Endodermal cell (in vitro differentiated cells): ENCODE measurements at regions not wholly inside any gene's neighbourhood (a gene's known extent, or its start where the extent isn't known, plus 50 kb on each side); places are given as distances from the start of the nearest gene placed in this dataset.
A peak's percentile ranks its signal among the peaks of the same experiment; 100 is the strongest.

Experiments
- DNase-seq: peaks from one replicate; pipeline ENCODE4 v3.0.0-alpha.2; 2017
- H3K27ac ChIP-seq: 2 replicates; pipeline ENCODE4 v1.5.1; 2013; ENCODE audit warnings: mild to moderate bottlenecking, low read depth, low read length, moderate library complexity
- H3K27me3 ChIP-seq: 2 replicates; pipeline ENCODE4 v1.6.1; 2013; ENCODE audit warnings: mild to moderate bottlenecking, low read length, moderate library complexity; ENCODE audit not compliant: insufficient read depth, control insufficient read depth, poor library complexity, severe bottlenecking
- H3K36me3 ChIP-seq: 2 replicates; pipeline ENCODE4 v1.7.0; 2013; ENCODE audit warnings: mild to moderate bottlenecking, low read length, moderate library complexity; ENCODE audit not compliant: control insufficient read depth, insufficient read depth
- H3K4me1 ChIP-seq: one replicate; pipeline ENCODE4 v1.7.0; 2013; ENCODE audit warnings: low read length; ENCODE audit not compliant: control insufficient read depth, insufficient read depth
- H3K4me3 ChIP-seq: 2 replicates; pipeline ENCODE4 v1.5.1; 2013; ENCODE audit warnings: mild to moderate bottlenecking, low read length, moderate library complexity
- H3K9ac ChIP-seq: 2 replicates; pipeline ENCODE4 v1.6.1; 2013; ENCODE audit warnings: mild to moderate bottlenecking, low read length, moderate library complexity; ENCODE audit not compliant: poor library complexity, severe bottlenecking; ENCODE audit errors: extremely low read depth
- H3K9me3 ChIP-seq: 2 replicates; pipeline ENCODE4 v1.6.1; 2013; ENCODE audit warnings: mild to moderate bottlenecking, low read length, moderate library complexity; ENCODE audit not compliant: control insufficient read depth
- H3K27ac Mint-ChIP-seq: 2 replicates; pipeline ENCODE4 v1.8.0; 2020; ENCODE audit warnings: mixed read lengths
- H3K27me3 Mint-ChIP-seq: 2 replicates; pipeline ENCODE4 v1.8.0; 2021; ENCODE audit warnings: mild to moderate bottlenecking, mixed read lengths; ENCODE audit not compliant: insufficient read depth
- H3K36me3 Mint-ChIP-seq: 2 replicates; pipeline ENCODE4 v1.8.0; 2020; ENCODE audit warnings: low read depth, mixed read lengths
- H3K4me1 Mint-ChIP-seq: 2 replicates; pipeline ENCODE4 v1.8.0; 2020; ENCODE audit warnings: mixed read lengths
- H3K4me3 Mint-ChIP-seq: 2 replicates; pipeline ENCODE4 v1.8.0; 2020; ENCODE audit warnings: mild to moderate bottlenecking, moderate library complexity, mixed read lengths
- H3K9me3 Mint-ChIP-seq: 2 replicates; pipeline ENCODE4 v1.8.0; 2020; ENCODE audit warnings: mild to moderate bottlenecking, mixed read lengths
- CTCF ChIP-seq: fragments of 200-600 bp; sonication (generic); conservative IDR thresholded peaks from 2 replicates; pipeline ENCODE4 v1.5.0; 2021; ENCODE audit warnings: antibody characterized with exemption, mild to moderate bottlenecking
- WGBS, 2 experiments: methylation state at CpG; one replicate each; pipeline versions ENCODE4 v1.1.5 to v1.1.7; 2013; ENCODE audit warnings: missing lambda C conversion rate in 2 of 2, mixed read lengths in 1 of 2; ENCODE audit not compliant: insufficient coverage in 1 of 2, insufficient read length in 1 of 2; 5-methylcytosine and 5-hydroxymethylcytosine counted together

GRCh38 chr12:30448038-30448437, 247.6 kb downstream of the IPO8 start:
- Histone ChIP-seq H3K4me1 (no peaks in the 10 kb centered on the region), H3K9ac (no peak overlapping the region), H3K27ac (no peak overlapping the region), H3K27me3 (no peaks in the 10 kb centered on the region), H3K36me3 (no peaks in the 10 kb centered on the region), H3K9me3 (peaks cover 7% of the 10 kb centered on the region), H3K4me3 (no peak overlapping the region)
- Mint-ChIP-seq H3K9me3 (peaks cover 24% of the 10 kb centered on the region), H3K4me1 (no peaks in the 10 kb centered on the region), H3K27me3 (no peaks in the 10 kb centered on the region), H3K27ac (no peak overlapping the region), H3K4me3 (no peak overlapping the region), H3K36me3 (peaks cover 2% of the 10 kb centered on the region)
- WGBS, 2 experiments: 86 to 96% methylated on average over 1 to 2 of the region's 2 CpGs
- DNase-seq: no peak
- TF ChIP-seq CTCF: no peak

DNA sequence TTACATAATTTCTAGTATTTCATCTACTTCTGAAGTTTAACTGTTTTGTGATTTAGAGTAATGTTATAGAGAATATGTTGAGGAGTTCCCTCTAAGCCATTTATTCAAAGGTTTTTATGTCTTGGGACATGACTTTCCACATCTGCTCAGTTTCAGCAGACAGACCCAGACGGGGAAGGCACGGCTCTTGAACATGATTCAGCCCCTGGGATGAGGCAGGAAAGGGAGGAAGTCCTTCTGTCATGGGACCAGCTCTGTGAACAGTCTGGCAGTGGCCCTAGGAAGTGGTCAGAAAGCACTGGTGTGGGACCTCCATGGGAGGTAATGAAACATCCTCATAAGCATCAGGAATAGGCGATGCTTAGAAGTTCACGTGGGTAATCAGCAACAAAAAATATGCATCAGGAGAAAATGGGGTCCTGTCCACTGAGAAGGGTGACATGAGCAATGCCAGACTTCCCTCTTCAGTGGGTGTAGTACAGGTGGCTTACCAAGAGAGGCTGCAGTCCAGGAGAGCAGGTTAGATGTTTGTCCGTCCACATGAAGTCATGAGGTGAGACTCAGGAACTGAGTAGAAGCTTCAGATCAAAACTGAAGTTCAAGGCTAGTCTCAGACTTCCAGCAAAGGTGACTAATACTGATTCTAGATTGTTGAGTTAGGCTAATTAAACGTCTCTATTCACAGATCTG, 248.5 kb downstream of the IPO8 start:
- Histone ChIP-seq H3K9me3 (peaks cover 7% of the 10 kb centered on the region), H3K27ac (no peak overlapping the region), H3K4me3 (no peak overlapping the region), H3K9ac (no peak overlapping the region), H3K27me3 (no peaks in the 10 kb centered on the region), H3K4me1 (no peaks in the 10 kb centered on the region), H3K36me3 (no peaks in the 10 kb centered on the region)
- no peak for DNase-seq
- Mint-ChIP-seq H3K36me3 (peaks cover 2% of the 10 kb centered on the region), H3K27ac (no peak overlapping the region), H3K27me3 (no peaks in the 10 kb centered on the region), H3K4me1 (no peaks in the 10 kb centered on the region), H3K4me3 (no peak overlapping the region), H3K9me3 (peaks cover 24% of the 10 kb centered on the region)
- WGBS, 2 experiments: 83 to 100% methylated on average over 3 to 6 of the region's 6 CpGs
- TF ChIP-seq CTCF: peak; percentile 41

GRCh38 chr12:30442461-30442860, 253.2 kb downstream of the IPO8 start:
- no peak for DNase-seq
- H3K36me3 ChIP-seq: no peaks in the 10 kb centered on the region
- Mint-ChIP-seq H3K36me3 (no peaks in the 10 kb centered on the region), H3K27me3 (no peaks in the 10 kb centered on the region), H3K27ac (no peak overlapping the region), H3K9me3 (no peaks in the 10 kb centered on the region), H3K4me1 (peaks cover 5% of the 10 kb centered on the region), H3K4me3 (no peak overlapping the region)
- no peak overlapping the region for H3K9ac ChIP-seq
- no peak overlapping the region for H3K27ac ChIP-seq
- no peak for TF ChIP-seq CTCF
- no peaks in the 10 kb centered on the region for H3K27me3 ChIP-seq
- H3K4me3 ChIP-seq: no peak overlapping the region
- peaks cover 9% of the 10 kb centered on the region for H3K4me1 ChIP-seq
- H3K9me3 ChIP-seq: no peaks in the 10 kb centered on the region
